ENCODE measurements at regions not wholly inside any gene's neighbourhood (a gene's known extent, or its start where the extent isn't known, plus 50 kb on each side); places are given as distances from the start of the nearest gene placed in this dataset.

- no peaks in the 10 kb centered on the region for H3K36me3 ChIP-seq
- no peak overlapping the region for H3K4me3 ChIP-seq
- no peak for TF ChIP-seq POLR2A (IDR thresholded peaks at IDR 0.05)
- TF ChIP-seq, protein P1, sequence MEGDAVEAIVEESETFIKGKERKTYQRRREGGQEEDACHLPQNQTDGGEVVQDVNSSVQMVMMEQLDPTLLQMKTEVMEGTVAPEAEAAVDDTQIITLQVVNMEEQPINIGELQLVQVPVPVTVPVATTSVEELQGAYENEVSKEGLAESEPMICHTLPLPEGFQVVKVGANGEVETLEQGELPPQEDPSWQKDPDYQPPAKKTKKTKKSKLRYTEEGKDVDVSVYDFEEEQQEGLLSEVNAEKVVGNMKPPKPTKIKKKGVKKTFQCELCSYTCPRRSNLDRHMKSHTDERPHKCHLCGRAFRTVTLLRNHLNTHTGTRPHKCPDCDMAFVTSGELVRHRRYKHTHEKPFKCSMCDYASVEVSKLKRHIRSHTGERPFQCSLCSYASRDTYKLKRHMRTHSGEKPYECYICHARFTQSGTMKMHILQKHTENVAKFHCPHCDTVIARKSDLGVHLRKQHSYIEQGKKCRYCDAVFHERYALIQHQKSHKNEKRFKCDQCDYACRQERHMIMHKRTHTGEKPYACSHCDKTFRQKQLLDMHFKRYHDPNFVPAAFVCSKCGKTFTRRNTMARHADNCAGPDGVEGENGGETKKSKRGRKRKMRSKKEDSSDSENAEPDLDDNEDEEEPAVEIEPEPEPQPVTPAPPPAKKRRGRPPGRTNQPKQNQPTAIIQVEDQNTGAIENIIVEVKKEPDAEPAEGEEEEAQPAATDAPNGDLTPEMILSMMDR (IDR thresholded peaks at IDR 0.05), result no peak
- no peaks in the 10 kb centered on the region for H3K4me1 ChIP-seq
- DNase-seq, result no peak
- intact Hi-C loops (cut with DNase I), result no loop called here
- no peaks in the 10 kb centered on the region for H3K27me3 ChIP-seq
- H3K9me3 ChIP-seq, result no peaks in the 10 kb centered on the region
- 47% methylated on average over 1 of the region's 1 CpG for WGBS (ENCODE audit: insufficient coverage, low coverage, low lambda C conversion rate, missing lambda C conversion rate)
- no peak overlapping the region for H3K27ac ChIP-seq
- ATAC-seq, result no peak
Measured at GRCh38 chr2:13578547-13578946, 861.8 kb downstream of the TRIB2 start.

DNA sequence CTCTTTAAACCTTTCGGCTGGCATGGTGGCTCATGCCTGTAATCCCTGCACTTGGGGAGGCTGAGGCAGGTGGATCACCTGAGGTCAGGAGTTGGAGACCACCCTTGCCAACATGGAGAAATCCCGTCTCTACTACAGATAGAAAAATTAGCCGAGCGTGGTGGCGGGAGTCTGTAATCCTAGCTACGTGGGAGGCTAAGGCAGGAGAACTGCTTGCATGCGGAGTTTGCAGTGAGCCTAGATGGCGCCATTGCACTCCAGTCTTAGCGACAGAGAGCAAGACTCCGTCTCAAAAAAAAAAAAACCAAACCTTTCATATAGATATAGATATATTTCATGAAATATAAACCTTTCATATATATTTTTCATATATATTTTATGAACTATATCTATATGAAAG, 864.7 kb downstream of the TRIB2 start:
- no peak for ATAC-seq
- intact Hi-C loops (cut with DNase I), result no loop called here
- Histone ChIP-seq H3K36me3 (no peaks in the 10 kb centered on the region), H3K4me1 (no peaks in the 10 kb centered on the region), H3K27me3 (no peaks in the 10 kb centered on the region), H3K9me3 (no peaks in the 10 kb centered on the region), H3K4me3 (no peak overlapping the region), H3K27ac (no peak overlapping the region)
- 62% methylated on average over 9 of the region's 10 CpGs for WGBS (ENCODE audit: insufficient coverage, low coverage, low lambda C conversion rate, missing lambda C conversion rate)
- no peak for TF ChIP-seq POLR2A (IDR thresholded peaks at IDR 0.05)
- TF ChIP-seq, protein P1 (IDR thresholded peaks at IDR 0.05), result no peak
- DNase-seq, result no peak

DNA sequence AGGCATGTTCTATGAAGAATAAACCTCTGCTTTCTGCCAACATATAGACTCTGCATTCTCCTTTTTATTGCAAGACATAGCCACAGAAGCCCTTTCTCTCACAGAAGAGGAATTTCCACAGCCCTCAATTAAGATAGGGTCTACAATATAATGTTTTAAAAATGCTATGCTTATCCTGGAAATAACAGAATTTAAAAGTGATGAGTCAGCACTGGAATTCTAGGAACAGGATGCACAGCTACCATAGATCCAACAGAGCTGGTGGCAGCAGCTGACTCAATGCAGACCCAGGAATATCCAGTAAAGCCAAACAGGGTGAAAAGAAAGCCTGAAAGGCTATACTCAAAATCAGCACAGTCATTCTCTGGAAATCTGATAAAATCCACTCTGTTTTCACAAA, 866.9 kb downstream of the TRIB2 start:
- H3K4me1 ChIP-seq, result no peaks in the 10 kb centered on the region
- TF ChIP-seq POLR2A (IDR thresholded peaks at IDR 0.05), result no peak
- TF ChIP-seq, protein P1 (IDR thresholded peaks at IDR 0.05), result no peak

GRCh38 chr2:13584020-13584419, 867.3 kb downstream of the TRIB2 start:
- Histone ChIP-seq H3K27ac (no peak overlapping the region), H3K27me3 (no peaks in the 10 kb centered on the region), H3K4me1 (no peaks in the 10 kb centered on the region), H3K36me3 (no peaks in the 10 kb centered on the region), H3K4me3 (no peak overlapping the region), H3K9me3 (no peaks in the 10 kb centered on the region)
- ATAC-seq (no peak), DNase-seq (no peak)
- TF ChIP-seq POLR2A (IDR thresholded peaks at IDR 0.05), result no peak
- TF ChIP-seq, protein P1 (IDR thresholded peaks at IDR 0.05), result no peak
- 50% methylated on average over 2 of the region's 2 CpGs for WGBS (ENCODE audit: insufficient coverage, low coverage, low lambda C conversion rate, missing lambda C conversion rate)
- intact Hi-C loops (cut with DNase I), result no loop called here

More for the DNA sequence above, 866.9 kb downstream of the TRIB2 start:
- intact Hi-C loops (cut with DNase I), result no loop called here
- Histone ChIP-seq H3K9me3 (no peaks in the 10 kb centered on the region), H3K4me3 (no peak overlapping the region), H3K27ac (no peak overlapping the region), H3K27me3 (no peaks in the 10 kb centered on the region), H3K36me3 (no peaks in the 10 kb centered on the region)
- DNase-seq, result no peak
- ATAC-seq, result no peak

GRCh38 chr2:13585732-13586131, 869.0 kb downstream of the TRIB2 start:
- DNase-seq (no peak), ATAC-seq (no peak)
- Histone ChIP-seq H3K4me1 (no peaks in the 10 kb centered on the region), H3K27me3 (no peaks in the 10 kb centered on the region), H3K27ac (no peak overlapping the region), H3K9me3 (no peaks in the 10 kb centered on the region), H3K4me3 (no peak overlapping the region), H3K36me3 (no peaks in the 10 kb centered on the region)
- intact Hi-C loops (cut with DNase I), result no loop called here
- no peak for TF ChIP-seq POLR2A (IDR thresholded peaks at IDR 0.05)
- TF ChIP-seq, protein P1 (IDR thresholded peaks at IDR 0.05), result no peak

Data from right lobe of liver (tissue), 6 donors.